ENCODE measurements at regions not wholly inside any gene's neighbourhood (a gene's known extent, or its start where the extent isn't known, plus 50 kb on each side); places are given as distances from the start of the nearest gene placed in this dataset.

- TF ChIP-seq FOXP1 (CRISPR knock-in tag; IDR thresholded peaks at IDR 0.05; ENCODE audit: borderline replicate concordance) (no peak), TEAD4 (CRISPR knock-in tag; IDR thresholded peaks at IDR 0.05) (no peak), CREB1 (CRISPR knock-in tag; IDR thresholded peaks at IDR 0.05) (no peak), ZNF121 (CRISPR knock-in tag; IDR thresholded peaks at IDR 0.05) (no peak)
- TF ChIP-seq, protein P1, sequence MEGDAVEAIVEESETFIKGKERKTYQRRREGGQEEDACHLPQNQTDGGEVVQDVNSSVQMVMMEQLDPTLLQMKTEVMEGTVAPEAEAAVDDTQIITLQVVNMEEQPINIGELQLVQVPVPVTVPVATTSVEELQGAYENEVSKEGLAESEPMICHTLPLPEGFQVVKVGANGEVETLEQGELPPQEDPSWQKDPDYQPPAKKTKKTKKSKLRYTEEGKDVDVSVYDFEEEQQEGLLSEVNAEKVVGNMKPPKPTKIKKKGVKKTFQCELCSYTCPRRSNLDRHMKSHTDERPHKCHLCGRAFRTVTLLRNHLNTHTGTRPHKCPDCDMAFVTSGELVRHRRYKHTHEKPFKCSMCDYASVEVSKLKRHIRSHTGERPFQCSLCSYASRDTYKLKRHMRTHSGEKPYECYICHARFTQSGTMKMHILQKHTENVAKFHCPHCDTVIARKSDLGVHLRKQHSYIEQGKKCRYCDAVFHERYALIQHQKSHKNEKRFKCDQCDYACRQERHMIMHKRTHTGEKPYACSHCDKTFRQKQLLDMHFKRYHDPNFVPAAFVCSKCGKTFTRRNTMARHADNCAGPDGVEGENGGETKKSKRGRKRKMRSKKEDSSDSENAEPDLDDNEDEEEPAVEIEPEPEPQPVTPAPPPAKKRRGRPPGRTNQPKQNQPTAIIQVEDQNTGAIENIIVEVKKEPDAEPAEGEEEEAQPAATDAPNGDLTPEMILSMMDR (IDR thresholded peaks at IDR 0.05): no peak
- TF ChIP-seq, protein P2, sequence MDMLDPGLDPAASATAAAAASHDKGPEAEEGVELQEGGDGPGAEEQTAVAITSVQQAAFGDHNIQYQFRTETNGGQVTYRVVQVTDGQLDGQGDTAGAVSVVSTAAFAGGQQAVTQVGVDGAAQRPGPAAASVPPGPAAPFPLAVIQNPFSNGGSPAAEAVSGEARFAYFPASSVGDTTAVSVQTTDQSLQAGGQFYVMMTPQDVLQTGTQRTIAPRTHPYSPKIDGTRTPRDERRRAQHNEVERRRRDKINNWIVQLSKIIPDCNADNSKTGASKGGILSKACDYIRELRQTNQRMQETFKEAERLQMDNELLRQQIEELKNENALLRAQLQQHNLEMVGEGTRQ (CRISPR knock-in tag; IDR thresholded peaks at IDR 0.05): no peak
- TF ChIP-seq, protein P3, sequence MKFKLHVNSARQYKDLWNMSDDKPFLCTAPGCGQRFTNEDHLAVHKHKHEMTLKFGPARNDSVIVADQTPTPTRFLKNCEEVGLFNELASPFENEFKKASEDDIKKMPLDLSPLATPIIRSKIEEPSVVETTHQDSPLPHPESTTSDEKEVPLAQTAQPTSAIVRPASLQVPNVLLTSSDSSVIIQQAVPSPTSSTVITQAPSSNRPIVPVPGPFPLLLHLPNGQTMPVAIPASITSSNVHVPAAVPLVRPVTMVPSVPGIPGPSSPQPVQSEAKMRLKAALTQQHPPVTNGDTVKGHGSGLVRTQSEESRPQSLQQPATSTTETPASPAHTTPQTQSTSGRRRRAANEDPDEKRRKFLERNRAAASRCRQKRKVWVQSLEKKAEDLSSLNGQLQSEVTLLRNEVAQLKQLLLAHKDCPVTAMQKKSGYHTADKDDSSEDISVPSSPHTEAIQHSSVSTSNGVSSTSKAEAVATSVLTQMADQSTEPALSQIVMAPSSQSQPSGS (CRISPR knock-in tag; IDR thresholded peaks at IDR 0.05; ENCODE audit: borderline replicate concordance, low read depth): no peak
- TF ChIP-seq, protein P4, sequence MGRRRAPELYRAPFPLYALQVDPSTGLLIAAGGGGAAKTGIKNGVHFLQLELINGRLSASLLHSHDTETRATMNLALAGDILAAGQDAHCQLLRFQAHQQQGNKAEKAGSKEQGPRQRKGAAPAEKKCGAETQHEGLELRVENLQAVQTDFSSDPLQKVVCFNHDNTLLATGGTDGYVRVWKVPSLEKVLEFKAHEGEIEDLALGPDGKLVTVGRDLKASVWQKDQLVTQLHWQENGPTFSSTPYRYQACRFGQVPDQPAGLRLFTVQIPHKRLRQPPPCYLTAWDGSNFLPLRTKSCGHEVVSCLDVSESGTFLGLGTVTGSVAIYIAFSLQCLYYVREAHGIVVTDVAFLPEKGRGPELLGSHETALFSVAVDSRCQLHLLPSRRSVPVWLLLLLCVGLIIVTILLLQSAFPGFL (CRISPR knock-in tag; IDR thresholded peaks at IDR 0.05; ENCODE audit: borderline replicate concordance): no peak
- TF ChIP-seq, protein P5, sequence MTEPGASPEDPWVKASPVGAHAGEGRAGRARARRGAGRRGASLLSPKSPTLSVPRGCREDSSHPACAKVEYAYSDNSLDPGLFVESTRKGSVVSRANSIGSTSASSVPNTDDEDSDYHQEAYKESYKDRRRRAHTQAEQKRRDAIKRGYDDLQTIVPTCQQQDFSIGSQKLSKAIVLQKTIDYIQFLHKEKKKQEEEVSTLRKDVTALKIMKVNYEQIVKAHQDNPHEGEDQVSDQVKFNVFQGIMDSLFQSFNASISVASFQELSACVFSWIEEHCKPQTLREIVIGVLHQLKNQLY (CRISPR knock-in tag; IDR thresholded peaks at IDR 0.05): no peak
Observed at GRCh38 chr13:90752070-90752469, 595.4 kb upstream of the MIR17HG start.
